Naive thymus-derived CD8-positive, alpha-beta T cell (primary cell): ENCODE measurements at regions not wholly inside any gene's neighbourhood (a gene's known extent, or its start where the extent isn't known, plus 50 kb on each side); places are given as distances from the start of the nearest gene placed in this dataset.

ENCODE experiments used
- ATAC-seq, 2 donors: fragments of 150-1000 bp; cut with Tn5 transposase in 1 of 2; sonication (Bioruptor Pico), chemical (Tn5 transposase) in 1 of 2; 1 replicate in 1 of 2; 2 replicates in 1 of 2; pipeline ENCODE4 v1.10.0; 2021; ENCODE audit warnings: mild to moderate bottlenecking in 2 of 2, moderate library complexity in 2 of 2
- POLR2A ChIA-PET: fragments of 350-600 bp; sonication (Branson Sonifier 250); formaldehyde crosslinking; loops from one replicate; lab custom pipeline; 2021; ENCODE audit warnings: antibody characterized with exemption; lab: Charles Lee
- DNase-seq, 10 donors: peaks; one replicate each; pipeline versions ENCODE4 v3.0.0 to v3.0.0-alpha.2; 2020 to 2022
- H3K27ac Mint-ChIP-seq, 10 donors: one replicate each; pipeline ENCODE4 v1.8.0; 2020 to 2022; ENCODE audit warnings: mild to moderate bottlenecking in 10 of 10, mixed read lengths in 10 of 10, moderate library complexity in 4 of 10, inconsistent platforms in 1 of 10
- H3K27me3 Mint-ChIP-seq, 5 donors: one replicate each; pipeline ENCODE4 v1.8.0; 2021 to 2022; ENCODE audit warnings: mixed read lengths in 5 of 5
- H3K36me3 Mint-ChIP-seq, 3 donors: one replicate each; pipeline ENCODE4 v1.8.0; 2020 to 2022; ENCODE audit warnings: mixed read lengths in 3 of 3, mild to moderate bottlenecking in 2 of 3, inconsistent platforms in 1 of 3
- H3K4me1 Mint-ChIP-seq, 4 donors: one replicate each; pipeline ENCODE4 v1.8.0; 2021 to 2022; ENCODE audit warnings: mixed read lengths in 4 of 4
- H3K4me3 Mint-ChIP-seq, 10 donors: one replicate each; pipeline ENCODE4 v1.8.0; 2020 to 2022; ENCODE audit warnings: mild to moderate bottlenecking in 10 of 10, mixed read lengths in 10 of 10, moderate library complexity in 6 of 10, inconsistent platforms in 1 of 10
- H3K9me3 Mint-ChIP-seq, 9 donors: one replicate each; pipeline ENCODE4 v1.8.0; 2020 to 2022; ENCODE audit warnings: mixed read lengths in 9 of 9, mild to moderate bottlenecking in 3 of 9, inconsistent platforms in 1 of 9, moderate library complexity in 1 of 9

GRCh38 chr13:82797876-82798275 is 1084.4 kb downstream of the SLITRK1 start:
- POLR2A ChIA-PET, result no interaction called here
- Mint-ChIP-seq H3K36me3 (no peaks in the 10 kb centered on the region), H3K27ac (no peak overlapping the region), H3K4me3 (no peak overlapping the region), H3K27me3 (no peaks in the 10 kb centered on the region), H3K9me3 (peaks cover 0 to 11% (median 0%) of the 10 kb centered on the region in 9 donors), H3K4me1 (no peaks in the 10 kb centered on the region)
- ATAC-seq (no peak), DNase-seq (no peak)

- no peak for ATAC-seq
Observed at GRCh38 chr13:82791035-82791434, 1091.2 kb downstream of the SLITRK1 start.

GRCh38 chr13:82772816-82773215 is 1109.5 kb downstream of the SLITRK1 start:
- ATAC-seq, result no peak
- H3K4me1 Mint-ChIP-seq, result no peaks in the 10 kb centered on the region
- H3K4me3 Mint-ChIP-seq, result no peak overlapping the region
- peaks cover 0 to 14% (median 9%) of the 10 kb centered on the region in 9 donors for H3K9me3 Mint-ChIP-seq
- no peaks in the 10 kb centered on the region for H3K36me3 Mint-ChIP-seq
- no peak overlapping the region for H3K27ac Mint-ChIP-seq
- POLR2A ChIA-PET, result no interaction called here
- H3K27me3 Mint-ChIP-seq, result no peaks in the 10 kb centered on the region
- no peak for DNase-seq

More at GRCh38 chr13:82791035-82791434, 1091.2 kb downstream of the SLITRK1 start:
- DNase-seq, result no peak
- Mint-ChIP-seq H3K4me3 (no peak overlapping the region), H3K27me3 (no peaks in the 10 kb centered on the region), H3K36me3 (no peaks in the 10 kb centered on the region), H3K27ac (no peak overlapping the region), H3K9me3 (peaks cover 0 to 12% (median 0%) of the 10 kb centered on the region in 9 donors), H3K4me1 (no peaks in the 10 kb centered on the region)
- POLR2A ChIA-PET, result no interaction called here

GRCh38 chr13:82766732-82767321 is 1115.4 kb downstream of the SLITRK1 start:
- no peak overlapping the region for H3K27ac Mint-ChIP-seq
- H3K36me3 Mint-ChIP-seq, result no peaks in the 10 kb centered on the region
- H3K4me3 Mint-ChIP-seq, result no peak overlapping the region
- H3K9me3 Mint-ChIP-seq, result peaks cover 4 to 33% (median 14%) of the 10 kb centered on the region in 9 donors
- no peaks in the 10 kb centered on the region for H3K27me3 Mint-ChIP-seq
- DNase-seq, result no peak
- no peak for ATAC-seq
- POLR2A ChIA-PET, result no interaction called here
- H3K4me1 Mint-ChIP-seq, result peaks cover 0 to 2% (median 0%) of the 10 kb centered on the region in 4 donors

- H3K27me3 Mint-ChIP-seq, result no peaks in the 10 kb centered on the region
- peaks cover 0 to 32% (median 6%) of the 10 kb centered on the region in 9 donors for H3K9me3 Mint-ChIP-seq
- no peaks in the 10 kb centered on the region for H3K36me3 Mint-ChIP-seq
- DNase-seq (no peak), ATAC-seq (no peak)
- POLR2A ChIA-PET, result no interaction called here
- H3K27ac Mint-ChIP-seq, result no peak overlapping the region
- no peak overlapping the region for H3K4me3 Mint-ChIP-seq
- H3K4me1 Mint-ChIP-seq, result no peaks in the 10 kb centered on the region
Observed at GRCh38 chr13:82758044-82758443, 1124.2 kb downstream of the SLITRK1 start.

DNA sequence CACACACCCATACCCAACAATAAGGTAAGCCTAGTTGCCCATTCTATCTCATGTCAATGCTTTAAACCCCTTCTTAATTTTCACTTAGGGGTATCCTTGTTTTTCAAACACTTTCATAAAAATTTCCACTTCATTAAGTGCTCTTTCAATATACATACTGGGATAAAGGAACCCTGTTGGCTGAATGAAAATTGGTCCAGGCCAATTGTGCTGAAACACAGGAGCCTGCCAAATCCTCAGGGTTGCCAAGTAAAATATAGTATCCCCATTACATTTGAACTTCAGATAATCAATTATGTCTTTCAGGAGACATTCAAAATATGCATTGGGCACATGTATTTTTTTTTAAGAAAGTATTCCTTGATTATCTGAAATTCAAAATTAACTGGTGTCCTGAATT is 1131.1 kb downstream of the SLITRK1 start:
- ATAC-seq (no peak), DNase-seq (no peak)
- H3K36me3 Mint-ChIP-seq, result no peaks in the 10 kb centered on the region
- H3K27ac Mint-ChIP-seq, result no peak overlapping the region
- no peaks in the 10 kb centered on the region for H3K4me1 Mint-ChIP-seq
- H3K27me3 Mint-ChIP-seq, result no peaks in the 10 kb centered on the region
- H3K4me3 Mint-ChIP-seq, result no peak overlapping the region
- H3K9me3 Mint-ChIP-seq, result peaks cover 0 to 7% (median 1%) of the 10 kb centered on the region in 9 donors
- POLR2A ChIA-PET, result no interaction called here

- POLR2A ChIA-PET, result no interaction called here
- no peak overlapping the region for H3K4me3 Mint-ChIP-seq
- ATAC-seq, result no peak
- H3K36me3 Mint-ChIP-seq, result no peaks in the 10 kb centered on the region
- no peaks in the 10 kb centered on the region for H3K4me1 Mint-ChIP-seq
- H3K9me3 Mint-ChIP-seq, result peaks cover 0 to 7% (median 1%) of the 10 kb centered on the region in 9 donors
- H3K27ac Mint-ChIP-seq, result no peak overlapping the region
- DNase-seq, result no peak
- no peaks in the 10 kb centered on the region for H3K27me3 Mint-ChIP-seq
Observed at GRCh38 chr13:82749551-82749950, 1132.7 kb downstream of the SLITRK1 start.

GRCh38 chr13:82747958-82748357 is 1134.3 kb downstream of the SLITRK1 start:
- Mint-ChIP-seq H3K4me3 (no peak overlapping the region), H3K27ac (no peak overlapping the region), H3K36me3 (no peaks in the 10 kb centered on the region), H3K9me3 (peaks cover 0 to 2% (median 0%) of the 10 kb centered on the region in 9 donors), H3K27me3 (no peaks in the 10 kb centered on the region), H3K4me1 (no peaks in the 10 kb centered on the region)
- ATAC-seq (no peak), DNase-seq (no peak)
- POLR2A ChIA-PET, result no interaction called here

GRCh38 chr13:82747291-82747690 is 1135.0 kb downstream of the SLITRK1 start:
- H3K27ac Mint-ChIP-seq, result no peak overlapping the region
- POLR2A ChIA-PET, result no interaction called here
- no peak for DNase-seq

DNA sequence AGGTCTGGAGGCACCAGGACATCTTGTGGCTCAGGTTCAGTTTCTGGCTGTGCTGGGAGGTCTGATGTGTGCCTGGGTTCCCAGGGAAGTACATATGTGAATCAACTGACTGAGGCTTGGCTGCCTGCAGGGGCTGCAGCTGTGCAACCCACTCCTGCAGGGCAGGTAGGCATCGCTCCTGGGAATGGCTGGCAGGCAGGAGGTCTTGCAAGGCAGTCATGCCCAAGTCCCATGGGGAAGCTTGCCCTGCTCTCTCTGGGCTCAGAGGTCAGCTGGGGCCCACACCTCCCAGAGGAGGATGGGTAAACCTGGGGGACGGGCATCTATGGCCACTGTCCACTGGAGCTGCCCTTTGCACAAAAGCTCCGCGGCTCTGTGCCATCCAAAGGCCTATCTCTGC is 1141.8 kb downstream of the SLITRK1 start:
- POLR2A ChIA-PET, result no interaction called here
- Mint-ChIP-seq H3K4me3 (no peak overlapping the region), H3K4me1 (no peaks in the 10 kb centered on the region), H3K27me3 (no peaks in the 10 kb centered on the region), H3K9me3 (peaks cover 0 to 27% (median 14%) of the 10 kb centered on the region in 9 donors), H3K36me3 (no peaks in the 10 kb centered on the region), H3K27ac (no peak overlapping the region)
- DNase-seq (no peak), ATAC-seq (no peak)

More at GRCh38 chr13:82747291-82747690, 1135.0 kb downstream of the SLITRK1 start:
- no peak for ATAC-seq
- Mint-ChIP-seq H3K27me3 (no peaks in the 10 kb centered on the region), H3K4me3 (no peak overlapping the region), H3K4me1 (no peaks in the 10 kb centered on the region), H3K36me3 (no peaks in the 10 kb centered on the region), H3K9me3 (peaks cover 0 to 2% (median 0%) of the 10 kb centered on the region in 9 donors)

GRCh38 chr13:82739881-82740280 is 1142.4 kb downstream of the SLITRK1 start:
- no peak for ATAC-seq
- no peaks in the 10 kb centered on the region for H3K4me1 Mint-ChIP-seq
- H3K36me3 Mint-ChIP-seq, result no peaks in the 10 kb centered on the region
- peaks cover 0 to 29% (median 14%) of the 10 kb centered on the region in 9 donors for H3K9me3 Mint-ChIP-seq
- no peaks in the 10 kb centered on the region for H3K27me3 Mint-ChIP-seq
- no peak overlapping the region for H3K27ac Mint-ChIP-seq
- no peak overlapping the region for H3K4me3 Mint-ChIP-seq
- no peak for DNase-seq
- POLR2A ChIA-PET, result no interaction called here

DNA sequence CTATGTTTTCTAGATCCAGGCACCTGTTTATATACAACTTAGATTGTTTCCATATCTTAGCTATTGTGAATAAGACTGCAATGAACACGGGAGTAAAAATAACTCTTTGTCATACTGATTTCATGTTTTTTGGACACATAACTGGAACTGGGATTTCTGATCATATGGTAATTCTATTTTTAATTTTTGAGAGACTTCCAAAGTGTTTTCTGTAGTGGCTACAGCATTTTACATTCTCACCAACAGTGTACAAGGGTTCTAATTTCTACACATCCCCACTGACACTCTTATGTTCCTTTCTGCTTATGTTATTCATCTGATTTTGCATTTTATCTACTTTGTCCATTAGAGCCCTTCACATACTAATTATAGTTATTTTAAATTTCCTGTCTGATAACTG is 1152.9 kb downstream of the SLITRK1 start:
- Mint-ChIP-seq H3K4me3 (no peak overlapping the region), H3K27ac (no peak overlapping the region), H3K27me3 (no peaks in the 10 kb centered on the region), H3K36me3 (no peaks in the 10 kb centered on the region), H3K9me3 (peaks cover 0 to 13% (median 2%) of the 10 kb centered on the region in 9 donors), H3K4me1 (no peaks in the 10 kb centered on the region)
- DNase-seq (no peak), ATAC-seq (no peak)
- POLR2A ChIA-PET, result no interaction called here

DNA sequence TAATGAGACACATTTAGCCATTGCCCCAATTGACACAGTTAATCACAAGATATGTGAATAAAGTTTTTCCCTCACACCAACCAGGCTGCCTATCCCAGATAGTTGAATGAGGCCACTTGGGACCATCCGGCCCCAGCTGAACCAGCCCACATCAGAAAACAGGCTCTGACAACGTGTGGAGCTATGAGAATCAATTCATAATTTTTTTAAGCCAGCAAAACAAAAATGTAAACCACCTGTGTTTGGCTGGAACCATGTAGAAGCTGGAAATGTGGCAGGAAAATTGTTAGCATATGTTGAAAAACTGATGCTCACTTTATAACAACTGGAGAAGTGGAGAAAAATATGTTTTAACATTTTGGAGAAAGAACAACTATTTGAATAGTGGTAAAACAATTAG is 1161.3 kb downstream of the SLITRK1 start:
- Mint-ChIP-seq H3K27me3 (no peaks in the 10 kb centered on the region), H3K4me3 (no peak overlapping the region), H3K27ac (no peak overlapping the region), H3K4me1 (no peaks in the 10 kb centered on the region), H3K9me3 (peaks cover 0 to 3% (median 0%) of the 10 kb centered on the region in 9 donors), H3K36me3 (no peaks in the 10 kb centered on the region)
- POLR2A ChIA-PET, result no interaction called here
- no peak for ATAC-seq
- no peak for DNase-seq

DNA sequence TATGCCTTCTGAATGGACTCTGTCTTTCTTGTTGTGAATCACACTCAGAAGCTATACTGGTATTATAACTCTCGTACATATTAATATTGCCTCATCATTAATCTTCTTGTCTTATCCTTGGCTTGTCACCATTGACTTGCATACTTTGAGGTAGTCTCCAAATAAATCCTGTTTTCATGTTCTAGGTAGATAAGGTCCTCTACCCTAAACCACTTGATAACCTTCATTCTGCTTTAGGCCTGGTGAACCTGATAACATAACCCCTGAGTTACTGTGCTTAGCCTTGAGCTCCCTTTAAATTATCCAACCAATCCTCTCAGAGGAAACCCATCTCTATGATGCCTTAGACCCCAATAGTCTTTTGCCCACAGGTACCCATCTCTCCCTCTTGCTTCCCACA is 1162.3 kb downstream of the SLITRK1 start:
- Mint-ChIP-seq H3K36me3 (no peaks in the 10 kb centered on the region), H3K4me1 (no peaks in the 10 kb centered on the region), H3K9me3 (peaks cover 0 to 8% (median 0%) of the 10 kb centered on the region in 9 donors), H3K27ac (no peak overlapping the region), H3K4me3 (no peak overlapping the region), H3K27me3 (no peaks in the 10 kb centered on the region)
- DNase-seq (no peak), ATAC-seq (no peak)
- POLR2A ChIA-PET, result no interaction called here
